ENCODE measurements at regions not wholly inside any gene's neighbourhood (a gene's known extent, or its start where the extent isn't known, plus 50 kb on each side); places are given as distances from the start of the nearest gene placed in this dataset.

- TF ChIP-seq REST (IDR thresholded peaks at IDR 0.05; ENCODE audit: borderline replicate concordance) (no peak), EZH2 (IDR thresholded peaks at IDR 0.05; ENCODE audit: borderline replicate concordance, insufficient read depth, low read length, poor library complexity, severe bottlenecking) (no peak), POLR2AphosphoS5 (IDR thresholded peaks at IDR 0.05) (no peak), CTCF (IDR thresholded peaks at IDR 0.05; ENCODE audit: poor library complexity, severe bottlenecking) (no peak), TAF1 (IDR thresholded peaks at IDR 0.05; ENCODE audit: low read depth) (no peak)
Observed at GRCh38 chr2:221145396-221145795, 426.7 kb downstream of the EPHA4 start.
